Activated T-cell treated with anti-CD3 and anti-CD28 coated beads, Interleukin-2, amount 50 U/mL, for 48 hours (primary cell): ENCODE measurements at regions not wholly inside any gene's neighbourhood (a gene's known extent, or its start where the extent isn't known, plus 50 kb on each side); places are given as distances from the start of the nearest gene placed in this dataset.
"Not testable (repeated sequence)": the region's sequence is repeated elsewhere in the genome, so short reads cannot be mapped to it uniquely, and the experiment has no call there.

Experiments used
- DNase-seq, 2 experiments: peaks; one replicate each; pipeline ENCODE4 v3.0.0-alpha.2; 2020

GRCh38 chrX:51155157-51155556, 177.5 kb upstream of the NUDT10 start:
- no peak for DNase-seq

GRCh38 chrX:51155566-51155965, 177.1 kb upstream of the NUDT10 start:
- DNase-seq: no peak

- DNase-seq: no peak
These were observed 174.4 kb upstream of the NUDT10 start for GRCh38 chrX:51158231-51158630.

GRCh38 chrX:51159378-51159777, 173.2 kb upstream of the NUDT10 start:
- DNase-seq: not testable (repeated sequence)

- DNase-seq: no peak
These were observed 168.9 kb upstream of the NUDT10 start for GRCh38 chrX:51163730-51164129.

DNA sequence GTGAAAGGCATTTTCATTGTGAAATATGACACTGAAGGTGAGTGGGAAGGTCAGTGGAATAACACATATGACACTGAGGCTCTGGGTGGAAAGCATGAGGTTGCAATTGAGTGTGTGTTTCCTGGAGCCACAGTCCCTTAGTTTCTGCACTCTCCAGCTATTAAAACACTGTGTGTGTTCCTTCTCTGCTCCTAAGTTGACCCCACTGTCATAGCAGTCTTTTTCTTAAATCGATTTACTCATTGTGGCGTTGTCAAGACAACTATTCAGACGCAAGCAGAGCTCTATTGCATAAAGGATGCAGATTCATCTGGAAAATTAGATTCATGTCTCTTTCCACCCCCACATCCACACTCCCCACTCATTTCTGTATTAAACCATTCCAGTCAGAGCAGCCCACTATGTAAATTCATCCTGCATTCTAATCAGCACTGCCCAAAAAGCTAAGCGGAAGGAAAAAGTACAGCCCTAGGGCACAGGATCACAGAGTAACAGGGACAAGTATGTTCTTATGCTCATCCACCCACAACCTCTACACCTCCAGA, 154.2 kb upstream of the NUDT10 start:
- DNase-seq: not testable (repeated sequence)

DNA sequence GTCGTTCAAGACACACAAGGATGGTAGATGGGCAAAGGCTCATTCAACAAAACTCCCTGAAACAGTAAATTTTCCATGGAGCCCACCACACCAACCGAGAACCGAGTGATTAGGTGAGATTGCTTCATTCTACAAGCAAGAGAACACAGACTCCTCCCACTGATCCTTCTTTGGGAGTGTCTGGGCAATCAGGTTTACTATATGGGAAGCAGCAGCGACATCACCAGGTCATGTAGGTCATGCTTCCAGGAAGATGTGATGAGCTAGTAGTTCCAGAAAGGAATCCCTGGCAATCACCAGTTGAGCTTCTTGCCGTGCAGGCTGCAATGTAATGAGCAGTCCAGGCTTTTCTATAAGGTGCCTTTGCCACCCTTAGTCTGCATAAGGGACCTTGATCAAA, 152.8 kb upstream of the NUDT10 start:
- not testable (repeated sequence) for DNase-seq

- no peak for DNase-seq
These were observed 150.1 kb upstream of the NUDT10 start for GRCh38 chrX:51182545-51182944.

GRCh38 chrX:51192104-51192503, 140.5 kb upstream of the NUDT10 start:
- DNase-seq: no peak

DNA sequence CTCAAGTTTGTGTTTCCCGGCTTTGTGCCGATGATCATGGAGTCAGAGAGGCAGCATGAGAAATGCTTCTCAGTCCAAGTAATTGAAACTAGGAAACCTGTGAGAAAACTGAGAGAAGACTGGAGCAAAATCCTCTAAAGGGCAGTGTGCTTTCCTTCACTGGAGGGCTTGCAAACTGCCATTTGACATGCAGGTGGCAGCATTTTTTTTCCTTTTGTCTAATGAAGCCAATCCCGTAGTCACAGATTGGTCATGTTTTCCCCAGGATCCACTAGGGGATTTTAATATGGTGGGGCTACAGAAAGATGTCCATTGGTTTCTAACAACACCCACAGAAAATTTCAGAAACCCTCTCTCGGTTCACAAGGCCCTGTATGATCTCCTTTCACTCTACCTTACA, 117.4 kb upstream of the NUDT10 start:
- no peak for DNase-seq

DNA sequence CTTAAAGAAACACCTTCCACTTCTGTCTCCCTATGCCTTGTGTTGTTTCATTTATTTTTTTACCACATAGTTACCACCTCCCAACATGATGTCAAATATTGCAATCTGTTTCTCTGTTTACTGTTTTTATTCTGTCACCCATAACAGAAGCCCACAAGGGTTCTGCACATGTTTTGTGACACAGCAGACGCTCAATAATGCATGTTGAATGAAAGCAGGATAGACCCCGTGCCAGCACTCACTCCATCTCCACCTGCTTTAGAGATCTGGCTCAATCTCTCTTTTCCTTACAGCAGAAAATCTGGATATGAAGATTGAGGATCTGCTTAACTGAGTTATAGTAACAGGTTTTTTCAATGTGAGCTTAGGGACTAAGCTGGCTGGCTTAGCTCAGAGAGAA, 116.8 kb upstream of the NUDT10 start:
- DNase-seq: no peak

DNA sequence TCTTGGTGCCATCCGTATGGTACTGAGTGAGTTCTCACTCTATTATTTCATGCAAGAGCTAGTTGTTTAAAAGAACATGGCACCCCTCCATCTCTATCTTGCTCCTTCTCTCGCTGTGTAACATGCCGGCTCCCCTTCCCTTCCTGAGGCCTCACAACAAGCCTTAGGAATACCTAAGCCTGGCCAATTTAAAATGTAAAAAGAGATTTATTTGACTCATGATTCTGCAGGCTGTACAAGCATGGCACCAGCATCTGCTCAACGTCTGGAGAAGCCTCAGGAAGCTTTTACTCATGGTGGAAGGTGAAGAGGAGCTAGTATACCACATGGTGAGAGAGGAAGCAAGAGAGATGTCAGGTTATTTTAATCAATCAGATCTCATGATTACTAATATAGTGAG, 90.4 kb upstream of the NUDT10 start:
- DNase-seq: no peak

DNA sequence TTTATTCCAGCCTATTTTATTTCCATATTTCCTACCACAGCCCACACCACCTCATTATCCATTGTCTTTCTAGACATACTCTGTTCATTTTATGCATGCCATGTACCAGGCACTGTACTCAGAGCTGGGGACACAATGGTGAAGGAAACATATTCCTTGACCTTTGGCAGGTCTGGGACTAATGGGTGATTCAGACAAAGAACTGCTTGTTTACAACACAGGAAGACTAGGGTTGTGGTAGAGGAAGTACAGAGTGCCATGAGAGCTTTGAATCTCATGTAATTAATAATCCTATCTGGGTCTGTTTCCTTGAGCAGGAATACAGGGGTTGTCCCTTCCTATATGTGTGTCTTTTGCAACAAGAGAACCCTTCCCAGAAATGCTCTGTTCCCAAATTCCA, 75.1 kb upstream of the NUDT10 start:
- DNase-seq: no peak

DNA sequence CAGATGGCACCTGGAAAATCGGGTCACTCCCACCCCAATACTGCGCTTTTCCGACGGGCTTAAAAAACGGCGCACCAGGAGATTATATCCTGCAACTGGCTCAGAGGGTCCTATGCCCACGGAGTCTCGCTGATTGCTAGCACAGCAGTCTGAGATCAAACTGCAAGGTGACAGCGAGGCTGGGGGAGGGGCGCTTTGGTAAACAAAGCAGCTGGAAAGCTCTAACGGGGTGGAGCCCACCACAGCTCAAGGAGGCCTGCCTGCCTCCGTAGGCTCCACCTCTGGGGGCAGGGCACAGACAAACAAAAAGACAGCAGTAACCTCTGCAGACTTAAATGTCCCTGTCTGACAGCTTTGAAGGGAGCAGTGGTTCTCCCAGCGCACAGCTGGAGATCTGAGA, 70.4 kb upstream of the NUDT10 start:
- DNase-seq: not testable (repeated sequence)

GRCh38 chrX:51272638-51273037, 60.0 kb upstream of the NUDT10 start:
- DNase-seq: no peak

DNA sequence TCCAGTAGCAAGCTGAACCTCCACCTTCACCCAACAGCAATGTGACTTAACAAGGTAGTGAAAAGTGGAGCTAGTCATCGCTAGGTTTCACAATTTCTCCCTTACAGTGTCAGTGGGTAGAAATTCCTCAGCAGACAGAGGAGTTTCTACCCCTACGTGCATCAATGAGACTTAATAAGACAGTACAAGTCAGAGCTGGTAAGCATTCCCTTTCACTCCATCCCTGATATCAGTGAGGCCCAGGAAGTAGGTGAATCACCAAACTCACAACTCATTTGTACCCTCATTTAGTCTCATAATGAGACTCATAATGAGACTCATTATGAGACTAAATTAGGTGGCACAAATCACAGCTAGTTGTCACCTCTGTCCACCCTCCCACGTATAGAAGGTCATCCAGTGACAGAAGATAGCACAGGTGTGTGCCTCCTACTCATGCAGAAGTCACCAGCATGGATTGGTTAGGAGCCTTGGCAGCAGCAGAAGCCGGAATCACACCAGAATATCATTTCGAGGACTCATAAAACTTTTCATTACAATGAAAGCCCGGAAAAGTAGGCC, 50.8 kb upstream of the NUDT10 start:
- DNase-seq: no peak
